CD4-positive, alpha-beta T cell (primary cell): ENCODE measurements at regions not wholly inside any gene's neighbourhood (a gene's known extent, or its start where the extent isn't known, plus 50 kb on each side); places are given as distances from the start of the nearest gene placed in this dataset.

Source experiments
- ATAC-seq: fragments of 200-7000 bp; cut with Tn5 transposase; one replicate; pipeline ENCODE4 v1.10.0; 2022; ENCODE audit warnings: mild to moderate bottlenecking; ENCODE audit not compliant: poor library complexity
- CTCF ChIA-PET: fragments of 350-600 bp; sonication (Branson Sonifier 250); formaldehyde crosslinking; loops from one replicate; lab custom pipeline; 2021; ENCODE audit warnings: antibody characterized with exemption, inconsistent platforms; lab: Charles Lee
- POLR2A ChIA-PET: fragments of 350-600 bp; sonication (Branson Sonifier 250); formaldehyde crosslinking; loops from one replicate; lab custom pipeline; 2021; ENCODE audit warnings: antibody characterized with exemption, inconsistent platforms; lab: Charles Lee
- DNase-seq, 14 experiments: peaks; one replicate each; pipeline ENCODE4 v3.0.0-alpha.2; 2013 to 2020; ENCODE audit warnings: mixed read lengths in 2 of 14
- H3K27ac ChIP-seq, 2 donors: one replicate each; pipeline versions ENCODE4 v1.5.1 to v1.7.0; 2013; ENCODE audit warnings: low read length in 2 of 2, low read depth in 1 of 2, mild to moderate bottlenecking in 1 of 2
- H3K27me3 ChIP-seq, 2 experiments: 1 replicate in 1 of 2; 2 replicates in 1 of 2; pipeline versions ENCODE4 v1.6.1 to v1.7.0; 2013; ENCODE audit warnings: low read length in 2 of 2, control low read depth in 1 of 2, mild to moderate bottlenecking in 1 of 2, moderate library complexity in 1 of 2; ENCODE audit not compliant: insufficient read depth in 2 of 2, control insufficient read depth in 1 of 2
- H3K36me3 ChIP-seq: one replicate; pipeline ENCODE4 v1.6.1; 2013; ENCODE audit warnings: low read length, control low read depth; ENCODE audit not compliant: insufficient read depth
- H3K4me1 ChIP-seq: one replicate; pipeline ENCODE4 v1.6.1; 2013; ENCODE audit warnings: low read length, control low read depth; ENCODE audit not compliant: insufficient read depth
- H3K4me3 ChIP-seq: one replicate; pipeline ENCODE4 v1.5.1; 2013; ENCODE audit warnings: mild to moderate bottlenecking, low read length, moderate library complexity
- H3K9me3 ChIP-seq, 2 experiments: 1 replicate in 1 of 2; 2 replicates in 1 of 2; pipeline versions ENCODE4 v1.6.1 to v1.7.0; 2013; ENCODE audit warnings: low read length in 2 of 2, mild to moderate bottlenecking in 2 of 2, control low read depth in 1 of 2, moderate library complexity in 1 of 2; ENCODE audit not compliant: control insufficient read depth in 1 of 2, insufficient read depth in 1 of 2
- H3K27ac Mint-ChIP-seq: one replicate; pipeline ENCODE4 v1.8.0; 2020; ENCODE audit warnings: mixed read lengths
- H3K27me3 Mint-ChIP-seq: one replicate; pipeline ENCODE4 v1.8.0; 2021; ENCODE audit warnings: mixed read lengths
- H3K36me3 Mint-ChIP-seq: one replicate; pipeline ENCODE4 v1.8.0; 2021; ENCODE audit warnings: low read depth, mixed read lengths
- H3K4me1 Mint-ChIP-seq: one replicate; pipeline ENCODE4 v1.8.0; 2021; ENCODE audit warnings: low read depth, mixed read lengths
- H3K4me3 Mint-ChIP-seq: one replicate; pipeline ENCODE4 v1.8.0; 2020; ENCODE audit warnings: mild to moderate bottlenecking, mixed read lengths
- H3K9me3 Mint-ChIP-seq: one replicate; pipeline ENCODE4 v1.8.0; 2020; ENCODE audit warnings: mixed read lengths
- CTCF ChIP-seq: fragments of 200-600 bp; IDR thresholded peaks from one replicate; pipeline ENCODE4 v1.8.0; 2022; ENCODE audit warnings: antibody characterized with exemption, mild to moderate bottlenecking
- intact Hi-C, 2 experiments: fragments of 100-400 bp; cut with DNase I in 1 of 2; cut with micrococcal nuclease in 1 of 2; formaldehyde crosslinking; loops; one replicate each; pipeline versions ENCODE4 v1.15.1 to v1.9.0; 2023 to 2025; cut with DNase I, micrococcal nuclease

GRCh38 chr7:113374955-113375354 is 256.6 kb upstream of the SMIM30 start:
- intact Hi-C loops, result no loop called here
- CTCF ChIA-PET, result no interaction called here
- Mint-ChIP-seq H3K27ac (no peak overlapping the region), H3K4me1 (no peaks in the 10 kb centered on the region), H3K4me3 (no peak overlapping the region), H3K27me3 (no peaks in the 10 kb centered on the region), H3K36me3 (no peaks in the 10 kb centered on the region), H3K9me3 (no peaks in the 10 kb centered on the region)
- Histone ChIP-seq H3K9me3 (no peaks in the 10 kb centered on the region), H3K4me1 (no peaks in the 10 kb centered on the region), H3K36me3 (no peaks in the 10 kb centered on the region), H3K27me3 (no peaks in the 10 kb centered on the region), H3K4me3 (no peak overlapping the region), H3K27ac (no peak overlapping the region)
- POLR2A ChIA-PET, result no interaction called here
- no peak for DNase-seq
- TF ChIP-seq CTCF, result no peak
- no peak for ATAC-seq

GRCh38 chr7:113373863-113374262 is 255.5 kb upstream of the SMIM30 start:
- Histone ChIP-seq H3K4me3 (no peak overlapping the region), H3K4me1 (no peaks in the 10 kb centered on the region), H3K27ac (no peak overlapping the region), H3K36me3 (no peaks in the 10 kb centered on the region), H3K27me3 (no peaks in the 10 kb centered on the region), H3K9me3 (no peaks in the 10 kb centered on the region)
- ChIA-PET CTCF (no interaction called here), POLR2A (no interaction called here)
- no peaks in the 10 kb centered on the region for H3K27me3 Mint-ChIP-seq
- H3K27ac Mint-ChIP-seq, result no peak overlapping the region
- ATAC-seq, result no peak
- no peaks in the 10 kb centered on the region for H3K4me1 Mint-ChIP-seq
- no peak for TF ChIP-seq CTCF
- no peak overlapping the region for H3K4me3 Mint-ChIP-seq
- intact Hi-C loops, result no loop called here
- no peaks in the 10 kb centered on the region for H3K36me3 Mint-ChIP-seq
- DNase-seq, result no peak
- H3K9me3 Mint-ChIP-seq, result no peaks in the 10 kb centered on the region

GRCh38 chr7:113371416-113372043 is 253.2 kb upstream of the SMIM30 start:
- no peaks in the 10 kb centered on the region for H3K9me3 Mint-ChIP-seq

More at GRCh38 chr7:113371416-113372043, 253.2 kb upstream of the SMIM30 start:
- TF ChIP-seq CTCF, result no peak
- Histone ChIP-seq H3K4me3 (no peak overlapping the region), H3K27me3 (no peaks in the 10 kb centered on the region), H3K27ac (no peak overlapping the region), H3K36me3 (no peaks in the 10 kb centered on the region), H3K4me1 (no peaks in the 10 kb centered on the region), H3K9me3 (no peaks in the 10 kb centered on the region)
- H3K36me3 Mint-ChIP-seq, result no peaks in the 10 kb centered on the region
- intact Hi-C loops, result no loop called here
- no peak overlapping the region for H3K4me3 Mint-ChIP-seq
- H3K27me3 Mint-ChIP-seq, result no peaks in the 10 kb centered on the region
- ATAC-seq (no peak), DNase-seq (no peak)
- H3K4me1 Mint-ChIP-seq, result no peaks in the 10 kb centered on the region
- ChIA-PET POLR2A (no interaction called here), CTCF (no interaction called here)
- H3K27ac Mint-ChIP-seq, result no peak overlapping the region
